Astrocyte (in vitro differentiated cells and primary cell): ENCODE measurements at regions not wholly inside any gene's neighbourhood (a gene's known extent, or its start where the extent isn't known, plus 50 kb on each side); places are given as distances from the start of the nearest gene placed in this dataset.

Experiments
- EZH2 ChIP-seq: IDR thresholded peaks from 2 replicates; pipeline ENCODE4 v1.6.1; 2012; ENCODE audit warnings: mild to moderate bottlenecking, low read length, inconsistent platforms; ENCODE audit not compliant: insufficient read depth
- TF ChIP-seq, protein P1 (sequence below): IDR thresholded peaks from 2 replicates; pipeline ENCODE4 v1.5.1; 2011; ENCODE audit warnings: low read depth, mild to moderate bottlenecking, inconsistent platforms, low read length, moderate library complexity; ENCODE audit not compliant: insufficient read depth

- TF ChIP-seq, protein P1, sequence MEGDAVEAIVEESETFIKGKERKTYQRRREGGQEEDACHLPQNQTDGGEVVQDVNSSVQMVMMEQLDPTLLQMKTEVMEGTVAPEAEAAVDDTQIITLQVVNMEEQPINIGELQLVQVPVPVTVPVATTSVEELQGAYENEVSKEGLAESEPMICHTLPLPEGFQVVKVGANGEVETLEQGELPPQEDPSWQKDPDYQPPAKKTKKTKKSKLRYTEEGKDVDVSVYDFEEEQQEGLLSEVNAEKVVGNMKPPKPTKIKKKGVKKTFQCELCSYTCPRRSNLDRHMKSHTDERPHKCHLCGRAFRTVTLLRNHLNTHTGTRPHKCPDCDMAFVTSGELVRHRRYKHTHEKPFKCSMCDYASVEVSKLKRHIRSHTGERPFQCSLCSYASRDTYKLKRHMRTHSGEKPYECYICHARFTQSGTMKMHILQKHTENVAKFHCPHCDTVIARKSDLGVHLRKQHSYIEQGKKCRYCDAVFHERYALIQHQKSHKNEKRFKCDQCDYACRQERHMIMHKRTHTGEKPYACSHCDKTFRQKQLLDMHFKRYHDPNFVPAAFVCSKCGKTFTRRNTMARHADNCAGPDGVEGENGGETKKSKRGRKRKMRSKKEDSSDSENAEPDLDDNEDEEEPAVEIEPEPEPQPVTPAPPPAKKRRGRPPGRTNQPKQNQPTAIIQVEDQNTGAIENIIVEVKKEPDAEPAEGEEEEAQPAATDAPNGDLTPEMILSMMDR, result no peak
- no peak for TF ChIP-seq EZH2
Observed at GRCh38 chr6:155747491-155747890, 291.9 kb upstream of the NOX3 start.
